ENCODE measurements at regions not wholly inside any gene's neighbourhood (a gene's known extent, or its start where the extent isn't known, plus 50 kb on each side); places are given as distances from the start of the nearest gene placed in this dataset.
"Not testable (repeated sequence)": the region's sequence is repeated elsewhere in the genome, so short reads cannot be mapped to it uniquely, and the experiment has no call there.

DNA sequence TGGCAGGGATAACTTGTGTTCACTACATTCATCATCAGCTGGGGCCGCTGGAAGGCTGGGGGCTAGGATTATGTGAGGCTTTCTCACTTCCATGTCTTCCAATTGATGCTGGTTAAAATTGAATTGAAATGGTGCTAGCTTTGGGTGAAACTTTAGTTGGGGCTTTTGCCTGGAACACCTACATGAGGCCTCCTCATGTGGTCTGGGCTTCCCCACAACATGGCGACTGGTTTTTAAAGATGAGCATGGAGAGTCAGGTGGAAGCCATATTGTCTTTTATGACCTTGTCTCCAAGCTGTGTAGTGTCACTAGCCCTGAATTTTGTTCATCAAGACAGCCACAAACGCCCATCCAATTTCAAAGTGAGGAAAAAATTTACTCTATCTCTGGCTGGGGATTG is 1033.9 kb downstream of the TYW1 start:
- no peak for DNase-seq

GRCh38 chr7:68031180-68031943 is 1034.7 kb downstream of the TYW1 start:
- no peak for DNase-seq

- DNase-seq, result no peak
These were observed 1042.1 kb downstream of the TYW1 start for GRCh38 chr7:68038621-68039314.

- no peak for DNase-seq
These were observed 1044.9 kb downstream of the TYW1 start for GRCh38 chr7:68041554-68041953.

DNA sequence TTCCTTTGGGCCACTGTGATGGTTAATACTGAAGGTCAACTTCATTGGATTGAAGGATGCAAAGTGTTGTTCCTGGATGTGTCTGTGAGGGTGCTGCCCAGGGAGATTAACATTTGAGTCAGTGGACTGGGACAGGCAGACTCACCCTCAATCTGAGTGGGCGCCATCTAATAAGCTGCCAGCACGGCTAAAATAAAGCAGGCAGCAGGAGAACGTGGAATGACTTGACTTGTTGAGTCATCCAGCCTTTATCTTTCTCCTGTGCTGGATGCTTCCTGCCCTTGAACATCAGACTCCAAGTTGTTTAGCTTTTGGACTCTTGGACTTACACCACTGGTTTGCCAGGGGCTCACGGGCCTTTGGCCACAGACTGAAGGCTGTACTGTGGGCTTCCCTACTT is 1046.9 kb downstream of the TYW1 start:
- no peak for DNase-seq

DNA sequence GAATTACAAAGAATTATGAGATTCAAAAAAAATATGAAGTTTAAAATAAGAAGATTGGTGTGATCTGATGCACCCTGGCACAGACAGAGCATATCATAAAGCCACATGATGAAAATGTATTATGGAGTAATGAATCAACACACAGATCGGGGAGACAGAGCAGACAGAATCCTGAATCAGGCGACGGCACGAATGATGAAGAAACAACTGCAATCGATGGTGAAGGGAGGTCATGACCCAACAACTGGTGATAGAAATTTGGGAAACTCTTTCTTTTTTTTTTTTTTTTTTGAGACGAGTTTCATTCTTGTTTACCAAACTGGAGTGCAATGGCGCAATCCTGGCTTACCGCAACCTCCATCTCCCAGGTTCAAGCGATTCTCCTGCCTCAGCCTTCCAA is 1054.0 kb downstream of the TYW1 start:
- no peak for DNase-seq

DNA sequence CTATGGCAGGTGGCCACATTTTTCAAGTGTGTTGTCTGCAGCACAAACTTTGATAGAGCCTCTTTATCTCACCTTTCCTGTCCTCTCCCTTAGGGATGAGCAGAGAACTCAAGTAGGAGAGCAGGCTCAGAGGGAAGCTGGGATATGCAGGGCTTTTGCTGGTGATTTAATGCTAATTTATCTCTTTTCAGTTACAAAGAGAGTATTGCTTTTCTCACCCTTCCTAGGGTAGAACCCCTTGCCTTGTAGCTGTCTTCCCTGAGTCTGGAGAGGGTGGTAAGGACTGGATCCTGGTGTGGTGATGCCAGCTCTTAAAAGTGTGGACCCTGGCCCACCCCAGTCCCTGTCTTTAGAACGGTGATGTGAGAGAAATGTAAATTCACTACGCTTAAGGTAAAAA is 1061.4 kb downstream of the TYW1 start:
- peak; percentile 14 for DNase-seq

GRCh38 chr7:68063171-68063570 is 1066.5 kb downstream of the TYW1 start:
- no peak for DNase-seq

- no peak for DNase-seq
These were observed 1068.9 kb downstream of the TYW1 start for GRCh38 chr7:68065581-68065980.

GRCh38 chr7:68067845-68068244 is 1071.2 kb downstream of the TYW1 start:
- no peak for DNase-seq

DNA sequence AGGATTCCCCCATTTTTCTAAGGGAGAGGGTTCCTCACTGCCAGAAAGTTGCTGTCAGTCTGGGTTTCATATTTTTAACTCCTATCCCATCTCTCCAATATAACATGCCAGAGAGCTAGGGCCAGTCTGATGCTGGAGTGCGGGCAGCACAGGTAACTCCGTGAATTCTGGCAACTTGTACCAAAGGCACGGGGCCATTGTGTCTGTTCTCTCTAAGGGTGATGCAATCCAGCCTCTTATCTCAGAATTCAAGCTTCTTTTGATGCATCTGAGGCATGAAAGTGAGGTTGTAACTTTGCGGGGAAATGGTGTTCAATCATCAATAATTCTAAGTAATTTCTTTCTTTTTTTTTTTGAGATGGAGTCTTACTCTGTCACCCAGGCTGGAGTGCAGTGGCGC is 1074.4 kb downstream of the TYW1 start:
- DNase-seq, result no peak

GRCh38 chr7:68073701-68074100 is 1077.1 kb downstream of the TYW1 start:
- no peak for DNase-seq

DNA sequence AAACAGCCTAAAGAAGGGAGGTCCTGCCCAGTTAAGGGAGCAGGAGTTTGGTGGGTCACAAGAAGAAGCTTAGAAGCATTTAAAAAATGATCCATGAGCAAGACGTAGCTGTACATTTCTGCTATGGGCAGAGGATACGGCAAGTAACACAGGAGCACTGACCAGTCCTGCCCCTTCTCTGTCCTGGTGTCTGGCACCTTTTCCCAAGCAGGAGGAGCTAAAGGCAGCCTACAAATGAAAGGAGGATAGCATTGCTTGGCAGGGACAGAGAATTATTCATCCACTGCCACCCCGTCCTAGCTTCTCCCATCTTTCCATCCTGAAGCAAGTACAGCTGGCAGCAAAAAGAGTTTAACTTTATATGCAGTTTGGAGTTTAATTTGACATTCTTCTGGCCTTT is 1077.6 kb downstream of the TYW1 start:
- DNase-seq, result no peak

- DNase-seq, result no peak
These were observed 1081.6 kb downstream of the TYW1 start for GRCh38 chr7:68078157-68078710.

DNA sequence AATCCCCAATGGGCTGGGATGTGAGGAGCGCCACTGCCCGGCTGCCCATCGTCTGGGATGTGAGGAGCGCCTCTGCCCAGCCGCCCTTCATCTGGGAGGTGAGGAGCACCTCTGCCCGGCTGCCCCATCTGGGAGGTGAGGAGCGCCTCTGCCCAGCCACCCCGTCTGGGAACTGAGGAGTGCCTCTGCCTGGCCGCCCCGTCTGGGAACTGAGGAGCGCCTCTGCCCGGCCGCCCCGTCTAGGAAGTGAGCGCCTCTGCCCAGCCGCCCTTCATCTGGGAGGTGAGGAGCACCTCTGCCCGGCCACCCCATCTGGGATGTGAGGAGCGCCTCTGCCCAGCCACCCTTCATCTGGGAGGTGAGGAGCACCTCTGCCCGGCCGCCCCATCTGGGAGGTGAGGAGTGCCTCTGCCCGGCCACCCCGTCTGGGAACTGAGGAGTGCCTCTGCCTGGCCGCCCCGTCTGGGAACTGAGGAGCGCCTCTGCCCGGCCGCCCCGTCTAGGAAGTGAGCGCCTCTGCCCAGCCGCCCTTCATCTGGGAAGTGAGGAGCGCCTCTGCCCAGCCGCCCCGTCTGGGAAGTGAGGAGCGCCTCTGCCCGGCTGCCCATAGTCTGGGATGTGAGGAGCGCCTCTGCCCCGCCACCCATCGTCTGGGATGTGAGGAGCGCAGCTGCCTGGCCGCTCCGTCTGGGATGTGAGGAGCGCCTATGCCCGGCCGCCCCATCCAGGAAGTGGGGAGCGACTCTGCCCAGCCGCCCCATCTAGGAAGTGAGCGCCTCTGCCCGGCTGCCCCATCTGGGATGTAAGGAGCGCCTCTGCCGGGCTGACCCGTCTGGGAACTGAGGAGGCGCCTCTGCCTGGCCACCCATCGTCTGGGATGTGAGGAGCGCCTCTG is 1085.7 kb downstream of the TYW1 start:
- not testable (repeated sequence) for DNase-seq

GRCh38 chr7:68082961-68083657 is 1086.5 kb downstream of the TYW1 start:
- DNase-seq, result not testable (repeated sequence)

GRCh38 chr7:68087401-68087800 is 1090.8 kb downstream of the TYW1 start:
- DNase-seq, result no peak

DNA sequence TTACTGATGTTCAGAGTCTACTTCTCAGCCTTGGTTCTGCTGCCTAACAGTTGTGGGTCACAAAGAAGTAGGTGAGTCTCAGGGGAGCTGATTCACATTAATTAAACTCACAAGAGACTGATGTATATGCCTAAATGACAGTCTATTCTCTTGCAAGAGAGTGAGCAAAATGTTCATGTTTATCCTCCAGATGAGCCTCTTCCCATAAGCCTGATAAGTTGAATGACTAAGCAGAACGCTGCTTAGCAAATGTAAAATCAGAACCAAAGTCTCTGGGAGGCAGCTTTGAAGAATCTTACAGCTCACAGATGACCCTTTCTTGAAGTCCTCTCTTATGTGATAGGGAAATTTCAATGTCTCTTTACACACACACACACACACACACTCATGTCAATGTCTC is 1092.2 kb downstream of the TYW1 start:
- no peak for DNase-seq

GRCh38 chr7:68090256-68090655 is 1093.6 kb downstream of the TYW1 start:
- DNase-seq, result not testable (repeated sequence)

DNA sequence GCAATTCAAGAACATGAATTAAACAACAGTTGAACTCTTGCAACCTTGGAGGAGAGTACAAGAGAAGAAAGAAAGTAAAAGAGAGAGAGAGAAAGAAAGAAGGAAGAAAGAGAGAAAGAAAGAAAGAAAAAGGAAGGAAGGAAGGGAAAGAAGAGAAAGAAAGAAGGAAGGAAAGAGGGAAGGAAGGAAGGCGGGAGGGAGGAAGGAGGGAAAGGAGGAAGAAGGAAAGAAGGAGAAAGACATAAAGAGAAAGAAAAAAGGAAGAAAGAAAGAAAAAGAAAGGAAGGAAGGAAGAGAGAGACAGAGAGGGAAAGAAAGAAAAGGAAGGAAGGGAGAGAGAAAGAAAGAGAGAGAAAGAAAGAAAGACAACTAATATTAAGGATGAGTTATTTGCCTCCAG is 1106.7 kb downstream of the TYW1 start:
- no peak for DNase-seq

- peak; percentile 23 for DNase-seq
These were observed 1110.6 kb downstream of the TYW1 start for GRCh38 chr7:68107261-68107660.

- DNase-seq, result no peak
These were observed 1111.3 kb downstream of the TYW1 start for GRCh38 chr7:68107968-68108367.

DNA sequence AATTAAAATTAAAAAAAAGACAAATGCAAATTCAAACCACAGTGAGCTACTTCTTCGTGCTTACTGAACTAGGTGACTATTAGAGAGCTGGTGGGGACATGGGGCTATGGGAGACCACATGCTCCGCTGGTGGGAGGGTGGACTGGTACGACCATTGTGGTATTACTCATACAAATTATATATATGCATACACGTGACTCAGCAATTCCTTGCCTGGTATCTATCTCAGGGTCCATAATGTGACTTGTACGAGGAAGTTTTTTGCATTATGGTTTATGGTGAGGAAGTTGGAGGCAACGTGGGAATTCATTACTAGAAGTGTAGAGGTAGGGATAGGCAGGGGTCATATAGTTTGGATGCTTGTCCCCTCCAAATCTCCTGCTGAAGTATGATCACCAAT is 1112.7 kb downstream of the TYW1 start:
- DNase-seq, result no peak
